Activated CD8-positive, alpha-beta T cell treated with anti-CD3 and anti-CD28 coated beads, Interleukin-2, amount 10 ng/mL, durations not matched to agents 7 days and 5 days (primary cell): ENCODE measurements at regions not wholly inside any gene's neighbourhood (a gene's known extent, or its start where the extent isn't known, plus 50 kb on each side); places are given as distances from the start of the nearest gene placed in this dataset.
"Not testable (repeated sequence)": the region's sequence is repeated elsewhere in the genome, so short reads cannot be mapped to it uniquely, and the experiment has no call there.

Experiments used
- ATAC-seq: fragments of 150-1000 bp; cut with Tn5 transposase; one replicate; pipeline ENCODE4 v1.10.0; 2021; ENCODE audit warnings: moderate library complexity
- CTCF ChIA-PET: fragments of 350-600 bp; sonication (Branson Sonifier 250); formaldehyde crosslinking; loops from one replicate; lab custom pipeline; 2021; ENCODE audit warnings: antibody characterized with exemption; lab: Charles Lee
- POLR2A ChIA-PET: fragments of 350-600 bp; sonication (Branson Sonifier 250); formaldehyde crosslinking; loops from one replicate; lab custom pipeline; 2021; ENCODE audit warnings: antibody characterized with exemption; lab: Charles Lee
- DNase-seq: peaks from one replicate; pipeline ENCODE4 v3.0.0-alpha.2; 2020
- H3K27ac Mint-ChIP-seq: one replicate; pipeline ENCODE4 v1.8.0; 2021; ENCODE audit warnings: mild to moderate bottlenecking, mixed read lengths
- H3K27me3 Mint-ChIP-seq: one replicate; pipeline ENCODE4 v1.8.0; 2021; ENCODE audit warnings: low read depth, mixed read lengths
- H3K36me3 Mint-ChIP-seq: one replicate; pipeline ENCODE4 v1.8.0; 2021; ENCODE audit warnings: low read depth, mixed read lengths
- H3K4me1 Mint-ChIP-seq: one replicate; pipeline ENCODE4 v1.8.0; 2021; ENCODE audit warnings: low read depth, mixed read lengths
- H3K4me3 Mint-ChIP-seq: one replicate; pipeline ENCODE4 v1.8.0; 2021; ENCODE audit warnings: mild to moderate bottlenecking, mixed read lengths
- H3K9me3 Mint-ChIP-seq: one replicate; pipeline ENCODE4 v1.8.0; 2022; ENCODE audit warnings: mixed read lengths; ENCODE audit not compliant: insufficient read depth

GRCh38 chr4:188341428-188341827 lies 202.2 kb downstream of the TRIML1 start:
- no peaks in the 10 kb centered on the region for H3K4me1 Mint-ChIP-seq
- no peaks in the 10 kb centered on the region for H3K27me3 Mint-ChIP-seq
- ChIA-PET CTCF (no interaction called here), POLR2A (no interaction called here)
- ATAC-seq (no peak), DNase-seq (no peak)
- peaks cover 20% of the 10 kb centered on the region for H3K9me3 Mint-ChIP-seq
- H3K36me3 Mint-ChIP-seq: no peaks in the 10 kb centered on the region
- H3K27ac Mint-ChIP-seq: no peak overlapping the region
- H3K4me3 Mint-ChIP-seq: no peak overlapping the region

- Mint-ChIP-seq H3K27ac (no peak overlapping the region), H3K27me3 (no peaks in the 10 kb centered on the region), H3K4me1 (no peaks in the 10 kb centered on the region), H3K9me3 (peaks cover 5% of the 10 kb centered on the region), H3K36me3 (no peaks in the 10 kb centered on the region), H3K4me3 (no peak overlapping the region)
- ATAC-seq (no peak), DNase-seq (no peak)
- ChIA-PET POLR2A (no interaction called here), CTCF (no interaction called here)
Measured at GRCh38 chr4:188346171-188346809, 207.0 kb downstream of the TRIML1 start.

- POLR2A ChIA-PET: no interaction called here
- H3K4me1 Mint-ChIP-seq: no peaks in the 10 kb centered on the region
Measured at GRCh38 chr4:188347339-188347738, 208.1 kb downstream of the TRIML1 start.

GRCh38 chr4:188349569-188349968 lies 210.3 kb downstream of the TRIML1 start:
- ATAC-seq, DNase-seq, H3K4me3 Mint-ChIP-seq, H3K4me1 Mint-ChIP-seq, H3K27ac Mint-ChIP-seq, H3K27me3 Mint-ChIP-seq, H3K36me3 Mint-ChIP-seq, POLR2A ChIA-PET: not testable (repeated sequence)
- peaks cover 12% of the 10 kb centered on the region for H3K9me3 Mint-ChIP-seq
- CTCF ChIA-PET: interaction anchor here (0.5 kb wide), 1 partner anchor 758 kb away, joined by 4 read pairs; no protein-coding TSS in a partner anchor

More at GRCh38 chr4:188347339-188347738, 208.1 kb downstream of the TRIML1 start:
- Mint-ChIP-seq H3K27me3 (no peaks in the 10 kb centered on the region), H3K36me3 (no peaks in the 10 kb centered on the region), H3K4me3 (no peak overlapping the region), H3K9me3 (peaks cover 5% of the 10 kb centered on the region), H3K27ac (no peak overlapping the region)
- DNase-seq (no peak), ATAC-seq (no peak)
- CTCF ChIA-PET: no interaction called here

GRCh38 chr4:188363196-188363595 lies 224.0 kb downstream of the TRIML1 start:
- Mint-ChIP-seq H3K27me3 (no peaks in the 10 kb centered on the region), H3K36me3 (no peaks in the 10 kb centered on the region), H3K9me3 (peaks cover 7% of the 10 kb centered on the region), H3K4me1 (no peaks in the 10 kb centered on the region), H3K4me3 (no peak overlapping the region), H3K27ac (no peak overlapping the region)
- ATAC-seq (no peak), DNase-seq (no peak)
- POLR2A ChIA-PET: no interaction called here
- CTCF ChIA-PET: no interaction called here

GRCh38 chr4:188370777-188371176 lies 231.5 kb downstream of the TRIML1 start:
- POLR2A ChIA-PET: no interaction called here
- no peaks in the 10 kb centered on the region for H3K4me1 Mint-ChIP-seq

GRCh38 chr4:188372058-188372457 lies 232.8 kb downstream of the TRIML1 start:
- Mint-ChIP-seq H3K4me1 (no peaks in the 10 kb centered on the region), H3K36me3 (no peaks in the 10 kb centered on the region), H3K27ac (no peak overlapping the region), H3K4me3 (no peak overlapping the region), H3K27me3 (no peaks in the 10 kb centered on the region), H3K9me3 (peaks cover 19% of the 10 kb centered on the region)
- CTCF ChIA-PET: interaction anchor here (0.7 kb wide), 1 partner anchor 124 kb away, joined by 3 read pairs; no protein-coding TSS in a partner anchor
- no peak for DNase-seq
- POLR2A ChIA-PET: no interaction called here
- ATAC-seq: no peak

More at GRCh38 chr4:188370777-188371176, 231.5 kb downstream of the TRIML1 start:
- Mint-ChIP-seq H3K36me3 (no peaks in the 10 kb centered on the region), H3K27me3 (no peaks in the 10 kb centered on the region), H3K9me3 (peaks cover 14% of the 10 kb centered on the region), H3K27ac (no peak overlapping the region), H3K4me3 (no peak overlapping the region)
- DNase-seq (no peak), ATAC-seq (no peak)
- CTCF ChIA-PET: no interaction called here

- H3K27me3 Mint-ChIP-seq: no peaks in the 10 kb centered on the region
- no peak overlapping the region for H3K4me3 Mint-ChIP-seq
- ATAC-seq: no peak
- no peak for DNase-seq
- ChIA-PET CTCF (no interaction called here), POLR2A (no interaction called here)
- no peak overlapping the region for H3K27ac Mint-ChIP-seq
- no peaks in the 10 kb centered on the region for H3K36me3 Mint-ChIP-seq
- H3K9me3 Mint-ChIP-seq: peaks cover 19% of the 10 kb centered on the region
- H3K4me1 Mint-ChIP-seq: no peaks in the 10 kb centered on the region
Measured at GRCh38 chr4:188372829-188373228, 233.6 kb downstream of the TRIML1 start.

GRCh38 chr4:188374871-188375270 lies 235.6 kb downstream of the TRIML1 start:
- no peak for DNase-seq
- Mint-ChIP-seq H3K4me3 (no peak overlapping the region), H3K9me3 (peaks cover 28% of the 10 kb centered on the region), H3K27ac (no peak overlapping the region), H3K36me3 (no peaks in the 10 kb centered on the region), H3K4me1 (no peaks in the 10 kb centered on the region), H3K27me3 (no peaks in the 10 kb centered on the region)
- POLR2A ChIA-PET: no interaction called here
- ATAC-seq: no peak
- CTCF ChIA-PET: no interaction called here

- Mint-ChIP-seq H3K4me1 (no peaks in the 10 kb centered on the region), H3K36me3 (no peaks in the 10 kb centered on the region), H3K27ac (no peak overlapping the region), H3K4me3 (no peak overlapping the region), H3K9me3 (peaks cover 31% of the 10 kb centered on the region), H3K27me3 (no peaks in the 10 kb centered on the region)
- ChIA-PET POLR2A (no interaction called here), CTCF (no interaction called here)
- DNase-seq (no peak), ATAC-seq (no peak)
Measured at GRCh38 chr4:188377816-188378215, 238.6 kb downstream of the TRIML1 start.

GRCh38 chr4:188383180-188383579 lies 243.9 kb downstream of the TRIML1 start:
- POLR2A ChIA-PET: no interaction called here
- CTCF ChIA-PET: no interaction called here
- no peak overlapping the region for H3K4me3 Mint-ChIP-seq
- no peaks in the 10 kb centered on the region for H3K36me3 Mint-ChIP-seq
- H3K4me1 Mint-ChIP-seq: no peaks in the 10 kb centered on the region
- H3K27me3 Mint-ChIP-seq: no peaks in the 10 kb centered on the region
- peaks cover 19% of the 10 kb centered on the region for H3K9me3 Mint-ChIP-seq
- ATAC-seq (no peak), DNase-seq (no peak)
- H3K27ac Mint-ChIP-seq: no peak overlapping the region

GRCh38 chr4:188387179-188387791 lies 248.0 kb downstream of the TRIML1 start:
- H3K9me3 Mint-ChIP-seq: peaks cover 16% of the 10 kb centered on the region
- DNase-seq (no peak), ATAC-seq (no peak)
- no peaks in the 10 kb centered on the region for H3K4me1 Mint-ChIP-seq
- ChIA-PET POLR2A (no interaction called here), CTCF (no interaction called here)
- no peaks in the 10 kb centered on the region for H3K27me3 Mint-ChIP-seq
- H3K36me3 Mint-ChIP-seq: no peaks in the 10 kb centered on the region
- no peak overlapping the region for H3K27ac Mint-ChIP-seq
- H3K4me3 Mint-ChIP-seq: no peak overlapping the region
